IPS-18a (cell line): ENCODE measurements at regions not wholly inside any gene's neighbourhood (a gene's known extent, or its start where the extent isn't known, plus 50 kb on each side); places are given as distances from the start of the nearest gene placed in this dataset.

ENCODE experiments used
- H3K27ac ChIP-seq: one replicate; pipeline ENCODE4 v1.5.1; 2013; ENCODE audit warnings: low read length
- H3K27me3 ChIP-seq: one replicate; pipeline ENCODE4 v1.6.1; 2013; ENCODE audit warnings: mild to moderate bottlenecking, low read length; ENCODE audit not compliant: control insufficient read depth, insufficient read depth
- H3K36me3 ChIP-seq: one replicate; pipeline ENCODE4 v1.6.1; 2013; ENCODE audit warnings: low read depth, low read length; ENCODE audit not compliant: control insufficient read depth
- H3K4me1 ChIP-seq: one replicate; pipeline ENCODE4 v1.6.1; 2013; ENCODE audit warnings: low read depth, low read length; ENCODE audit not compliant: control insufficient read depth
- H3K4me3 ChIP-seq: one replicate; pipeline ENCODE4 v1.5.1; 2013; ENCODE audit warnings: low read length
- H3K9ac ChIP-seq: one replicate; pipeline ENCODE4 v1.6.1; 2013; ENCODE audit warnings: mild to moderate bottlenecking, low read length, moderate library complexity
- H3K9me3 ChIP-seq: one replicate; pipeline ENCODE4 v1.6.1; 2013; ENCODE audit warnings: low read depth, low read length; ENCODE audit not compliant: control insufficient read depth

DNA sequence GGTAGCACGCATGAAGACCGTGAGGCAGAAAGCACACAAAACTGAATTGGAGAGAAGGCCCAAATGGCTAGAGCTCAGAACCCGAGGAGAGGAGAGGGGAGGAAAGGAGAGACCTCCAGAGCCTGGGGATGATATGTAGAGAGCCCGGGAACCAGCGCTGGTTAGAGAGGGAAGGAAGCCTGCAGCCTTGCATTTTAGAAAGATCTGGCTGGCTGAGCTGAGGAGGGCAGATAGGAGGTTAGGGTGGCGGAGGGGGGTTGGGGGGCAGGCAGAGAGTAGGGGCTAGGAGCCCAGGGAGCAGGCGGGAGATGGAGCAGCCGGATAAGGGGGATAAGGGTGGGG is 127.2 kb downstream of the C9orf50 start:
- no peak overlapping the region for H3K9ac ChIP-seq
- no peaks in the 10 kb centered on the region for H3K9me3 ChIP-seq
- peaks cover 21% of the 10 kb centered on the region for H3K4me1 ChIP-seq
- no peak overlapping the region for H3K27ac ChIP-seq
- no peaks in the 10 kb centered on the region for H3K36me3 ChIP-seq
- H3K4me3 ChIP-seq, result no peak overlapping the region
- H3K27me3 ChIP-seq, result peaks cover 52% of the 10 kb centered on the region

DNA sequence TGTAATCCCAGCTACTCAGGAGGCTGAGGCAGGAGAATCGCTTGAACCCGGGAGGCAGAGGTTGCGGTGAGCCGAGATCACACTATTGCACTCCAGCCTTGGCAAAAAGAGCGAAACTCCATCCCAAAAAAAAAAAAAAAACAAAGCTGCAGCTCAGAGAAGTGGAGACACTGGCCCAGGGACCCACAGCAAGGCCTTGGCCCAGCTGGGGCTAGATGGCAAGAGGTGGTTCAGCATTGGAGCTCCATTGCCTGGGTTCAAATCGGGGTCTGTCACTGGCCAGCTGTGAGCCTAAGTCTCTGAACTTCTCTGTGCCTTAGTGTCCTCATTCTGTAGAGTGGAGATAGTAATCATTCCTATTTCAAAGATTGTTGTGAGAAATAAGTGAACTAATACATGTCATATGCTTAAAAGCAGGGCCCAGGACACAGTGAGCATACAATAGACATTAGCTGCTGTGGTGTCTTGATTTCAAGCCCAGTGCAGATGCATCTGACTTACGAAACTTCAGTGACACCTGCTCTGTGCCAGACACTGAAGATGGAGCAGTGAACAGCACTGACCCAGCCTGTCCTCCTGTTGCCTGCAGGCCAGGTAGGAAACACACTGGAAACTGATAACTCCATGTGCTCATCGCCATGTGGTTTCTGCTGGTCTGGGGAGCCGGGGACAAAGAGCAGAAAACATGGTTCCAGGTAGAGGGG is 127.7 kb downstream of the C9orf50 start:
- peaks cover 21% of the 10 kb centered on the region for H3K4me1 ChIP-seq
- H3K27ac ChIP-seq, result no peak overlapping the region

DNA sequence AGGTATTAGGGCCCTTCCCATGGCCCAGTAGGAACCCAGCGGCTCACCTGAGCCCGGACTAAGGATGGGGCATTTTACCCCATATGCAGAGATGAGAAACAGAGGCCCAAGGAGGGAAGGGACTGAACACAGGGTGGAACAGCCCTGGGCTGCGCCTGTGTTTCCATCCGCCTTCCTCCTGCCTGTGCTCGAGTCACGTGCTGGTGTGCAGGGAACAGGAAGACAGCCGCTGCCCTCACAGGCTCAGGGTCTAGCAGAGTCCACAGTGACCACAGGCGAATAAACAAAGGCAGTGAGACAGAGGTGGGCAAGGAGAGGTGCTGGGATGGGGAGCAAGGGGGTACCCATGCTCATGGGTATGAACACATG is 129.4 kb downstream of the C9orf50 start:
- no peaks in the 10 kb centered on the region for H3K9me3 ChIP-seq
- peaks cover 61% of the 10 kb centered on the region for H3K27me3 ChIP-seq
- H3K27ac ChIP-seq, result no peak overlapping the region
- no peak overlapping the region for H3K4me3 ChIP-seq
- H3K36me3 ChIP-seq, result no peaks in the 10 kb centered on the region
- H3K4me1 ChIP-seq, result peaks cover 19% of the 10 kb centered on the region
- no peak overlapping the region for H3K9ac ChIP-seq

More for the DNA sequence above, 127.7 kb downstream of the C9orf50 start:
- Histone ChIP-seq H3K36me3 (no peaks in the 10 kb centered on the region), H3K9me3 (no peaks in the 10 kb centered on the region), H3K4me3 (no peak overlapping the region), H3K9ac (no peak overlapping the region), H3K27me3 (peaks cover 49% of the 10 kb centered on the region)

DNA sequence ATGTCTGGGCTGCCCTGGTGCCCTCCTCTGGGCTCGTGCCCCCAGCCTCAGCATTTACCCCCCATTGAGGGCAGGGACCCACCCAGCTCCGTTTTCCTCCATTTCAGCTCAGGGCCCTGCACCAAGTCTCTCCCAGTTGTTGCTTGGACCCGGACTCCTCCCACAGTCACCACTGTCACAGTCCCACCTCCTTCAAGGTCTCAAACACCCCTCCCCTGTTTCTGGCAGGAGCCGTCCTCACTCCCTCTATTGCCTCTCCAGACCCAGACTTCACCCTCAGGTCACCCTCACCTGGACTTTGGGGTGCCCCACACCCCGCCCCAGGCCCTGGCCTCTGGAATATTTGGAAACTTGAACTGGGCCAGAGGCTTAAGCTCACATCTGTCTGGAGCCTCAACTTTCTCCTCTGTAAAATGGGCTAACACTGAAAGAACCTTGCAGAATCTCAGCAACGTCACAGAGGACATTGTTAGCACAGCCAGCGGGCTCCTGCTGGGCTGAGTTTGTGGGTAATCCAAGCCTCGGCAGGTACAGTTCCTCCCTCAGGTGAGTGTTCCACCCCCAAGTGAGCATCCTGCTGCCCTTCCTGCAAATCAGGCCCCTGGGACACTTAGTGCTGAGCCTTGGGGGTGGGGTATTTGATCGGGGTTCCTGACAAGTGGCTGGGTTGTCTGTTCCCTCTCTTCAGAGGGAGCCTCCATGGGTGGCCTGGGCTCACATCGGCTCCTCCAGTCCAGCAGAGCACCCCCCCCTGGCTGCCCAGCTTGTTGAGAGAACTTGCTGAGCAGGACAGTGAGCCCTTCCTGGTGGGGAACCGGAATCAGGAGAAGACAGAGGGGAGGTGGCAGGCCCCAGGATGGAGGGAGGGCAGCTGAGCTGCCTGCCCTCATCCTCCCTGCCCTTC is 130.1 kb downstream of the C9orf50 start:
- peaks cover 67% of the 10 kb centered on the region for H3K27me3 ChIP-seq
- H3K4me3 ChIP-seq, result no peak overlapping the region
- no peak overlapping the region for H3K27ac ChIP-seq
- peaks cover 19% of the 10 kb centered on the region for H3K4me1 ChIP-seq
- H3K9me3 ChIP-seq, result no peaks in the 10 kb centered on the region
- H3K36me3 ChIP-seq, result no peaks in the 10 kb centered on the region
- no peak overlapping the region for H3K9ac ChIP-seq

DNA sequence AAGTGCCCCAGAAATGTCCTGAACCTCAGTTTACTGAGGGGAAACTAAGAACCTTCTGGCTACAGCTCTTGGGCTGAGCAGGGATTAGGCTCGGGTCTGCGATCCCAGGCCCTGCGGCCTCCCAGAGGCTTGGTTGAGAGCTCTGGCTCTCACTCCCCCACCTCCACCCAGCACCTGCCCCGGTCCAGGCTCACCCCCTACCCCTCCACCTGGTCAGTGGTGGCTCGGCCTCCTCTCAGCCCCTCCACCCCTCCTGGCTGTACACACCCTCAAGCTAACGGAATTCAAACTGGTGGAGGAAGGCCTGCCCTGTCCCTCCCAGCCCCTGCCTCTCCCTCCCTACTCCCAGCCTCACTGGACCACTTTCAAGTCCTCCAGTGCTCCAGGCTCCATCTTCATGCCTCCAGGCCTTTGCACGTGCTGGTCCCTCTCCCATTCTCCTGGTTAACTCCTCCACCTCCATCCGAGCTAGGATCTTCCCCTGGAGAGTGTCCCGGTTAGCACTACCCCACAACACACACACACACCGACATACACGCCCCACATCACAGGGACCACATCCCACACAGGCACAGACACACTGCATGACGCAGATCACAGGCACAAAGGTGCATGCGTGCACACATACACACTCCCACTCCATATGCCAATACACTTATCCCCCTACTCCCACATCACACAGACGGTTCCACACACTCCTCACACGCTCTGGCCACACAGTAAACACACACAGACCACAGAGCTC is 130.9 kb downstream of the C9orf50 start:
- Histone ChIP-seq H3K27ac (no peak overlapping the region), H3K36me3 (no peaks in the 10 kb centered on the region), H3K4me3 (no peak overlapping the region), H3K4me1 (peaks cover 14% of the 10 kb centered on the region), H3K27me3 (peaks cover 69% of the 10 kb centered on the region), H3K9me3 (no peaks in the 10 kb centered on the region), H3K9ac (no peak overlapping the region)

DNA sequence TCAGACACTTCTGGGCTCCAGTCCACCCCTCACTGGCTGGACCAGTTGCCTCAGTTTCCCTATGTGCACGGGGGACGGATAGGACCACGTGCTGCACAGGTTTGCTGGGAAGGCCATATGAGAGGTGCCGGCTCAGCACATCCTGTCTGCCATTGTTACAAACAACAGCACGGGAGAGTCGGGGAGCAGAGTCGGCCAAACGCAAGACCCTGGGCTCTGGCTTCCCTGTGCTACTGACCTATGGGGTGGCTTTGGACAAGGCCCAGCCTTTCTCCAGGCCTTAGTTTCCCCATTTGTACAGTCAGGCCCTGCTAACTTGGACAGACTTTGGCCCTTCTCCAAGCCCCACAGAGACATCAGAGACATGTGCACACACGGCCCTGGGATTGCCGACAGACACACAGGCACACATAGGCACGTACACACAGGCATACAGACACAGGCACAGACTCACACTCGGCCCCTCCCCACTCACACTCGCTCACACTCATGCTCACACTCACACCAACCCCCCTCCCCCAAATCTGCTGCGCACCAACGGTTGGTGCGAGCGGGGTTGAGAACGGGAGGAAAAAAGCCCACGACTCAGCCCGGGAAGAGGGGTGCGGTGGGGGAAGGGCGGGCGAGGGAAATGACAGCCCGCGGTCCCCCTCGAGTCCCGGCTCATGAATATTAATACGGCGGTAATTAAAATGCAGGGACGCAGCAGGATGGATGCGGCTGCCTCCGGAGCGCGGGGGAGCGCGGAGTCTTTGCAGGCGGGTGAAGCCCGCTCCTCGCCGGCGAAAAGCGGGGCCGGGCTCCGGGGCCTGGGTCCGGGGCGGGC is 133.0 kb downstream of the C9orf50 start:
- Histone ChIP-seq H3K27me3 (peaks cover 74% of the 10 kb centered on the region), H3K4me1 (peaks cover 25% of the 10 kb centered on the region), H3K4me3 (peak overlapping the region; percentile 33), H3K36me3 (no peaks in the 10 kb centered on the region), H3K9ac (peak overlapping the region; percentile 13), H3K27ac (no peak overlapping the region), H3K9me3 (no peaks in the 10 kb centered on the region)

DNA sequence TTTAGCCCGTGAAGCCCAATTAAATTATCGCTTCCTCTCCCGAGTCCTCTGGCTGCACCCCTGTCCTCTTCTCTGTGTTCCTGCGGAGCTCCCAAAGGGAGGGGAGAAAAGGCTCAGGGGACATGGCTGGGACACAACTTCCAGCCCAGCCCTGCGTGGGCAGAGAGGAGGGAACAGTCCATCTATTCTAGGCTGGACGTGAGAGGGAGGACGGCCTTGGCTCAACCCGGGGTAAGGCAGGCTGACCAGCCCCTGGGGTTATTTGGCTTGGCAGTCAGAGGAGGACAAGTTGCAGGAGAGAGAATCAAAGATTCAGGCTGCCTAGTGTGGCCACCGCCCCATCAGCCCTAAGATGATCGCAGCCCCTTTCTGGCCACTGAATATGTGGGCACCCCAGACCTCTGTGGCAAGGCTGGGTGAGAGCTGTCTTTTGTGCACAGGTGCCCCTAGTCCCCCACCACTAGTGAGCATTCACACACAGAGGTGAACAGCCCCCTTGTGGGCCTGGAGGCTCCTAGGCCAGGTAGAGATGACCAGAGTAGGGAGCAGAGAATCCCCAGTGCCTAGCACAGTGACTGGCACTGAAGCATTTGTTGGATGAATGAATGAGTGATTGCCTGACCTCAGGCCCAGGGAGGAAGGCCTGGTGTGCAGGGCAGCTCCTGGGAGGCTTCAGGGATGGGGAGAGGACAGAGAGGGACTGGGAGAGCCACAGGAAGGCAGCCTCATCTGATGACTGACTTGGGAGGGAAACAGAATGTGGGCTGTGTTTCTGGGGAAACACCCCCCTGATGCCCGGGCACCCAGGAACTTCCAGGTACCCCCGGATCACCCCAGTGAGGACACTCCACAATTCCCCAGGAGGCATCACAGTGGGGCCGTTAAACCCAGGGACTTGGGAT is 133.9 kb downstream of the C9orf50 start:
- no peaks in the 10 kb centered on the region for H3K9me3 ChIP-seq
- H3K4me1 ChIP-seq, result peaks cover 25% of the 10 kb centered on the region
- H3K27me3 ChIP-seq, result peaks cover 77% of the 10 kb centered on the region
- H3K9ac ChIP-seq, result no peak overlapping the region
- H3K27ac ChIP-seq, result no peak overlapping the region
- H3K36me3 ChIP-seq, result no peaks in the 10 kb centered on the region
- H3K4me3 ChIP-seq, result no peak overlapping the region

DNA sequence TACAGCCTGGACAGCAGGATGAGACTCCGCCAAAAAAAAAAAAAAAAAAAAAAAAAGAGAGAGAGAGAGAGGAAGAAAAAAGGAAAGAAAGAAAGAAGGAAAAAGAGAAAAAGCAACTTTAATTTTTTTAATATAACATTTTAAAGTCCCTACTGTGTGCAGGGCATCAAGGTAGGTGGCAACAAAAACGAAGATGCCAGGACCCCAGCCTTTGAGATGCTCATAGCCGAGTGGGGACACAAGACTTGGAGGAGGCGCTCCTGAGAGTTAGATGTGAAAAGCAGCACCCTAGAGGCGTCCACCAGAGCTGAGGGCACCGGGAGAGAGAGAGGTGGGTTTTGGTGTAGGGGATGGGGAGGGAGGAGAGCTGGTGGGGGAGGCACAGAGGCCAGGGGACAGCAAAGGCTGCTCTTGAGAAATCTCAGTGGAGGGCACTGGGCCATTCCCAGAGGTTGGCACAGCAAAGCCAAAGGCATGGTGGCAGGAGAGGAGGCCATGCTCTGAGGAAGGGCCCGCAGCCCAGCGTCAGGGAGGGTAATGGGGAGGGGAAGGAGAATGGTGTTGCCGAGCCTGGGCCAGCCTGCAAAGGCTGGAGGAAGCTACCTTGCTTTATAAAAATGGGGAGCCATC is 135.6 kb downstream of the C9orf50 start:
- Histone ChIP-seq H3K4me1 (peaks cover 25% of the 10 kb centered on the region), H3K36me3 (no peaks in the 10 kb centered on the region), H3K9me3 (no peaks in the 10 kb centered on the region), H3K4me3 (no peak overlapping the region), H3K27me3 (peaks cover 87% of the 10 kb centered on the region), H3K27ac (no peak overlapping the region), H3K9ac (no peak overlapping the region)

DNA sequence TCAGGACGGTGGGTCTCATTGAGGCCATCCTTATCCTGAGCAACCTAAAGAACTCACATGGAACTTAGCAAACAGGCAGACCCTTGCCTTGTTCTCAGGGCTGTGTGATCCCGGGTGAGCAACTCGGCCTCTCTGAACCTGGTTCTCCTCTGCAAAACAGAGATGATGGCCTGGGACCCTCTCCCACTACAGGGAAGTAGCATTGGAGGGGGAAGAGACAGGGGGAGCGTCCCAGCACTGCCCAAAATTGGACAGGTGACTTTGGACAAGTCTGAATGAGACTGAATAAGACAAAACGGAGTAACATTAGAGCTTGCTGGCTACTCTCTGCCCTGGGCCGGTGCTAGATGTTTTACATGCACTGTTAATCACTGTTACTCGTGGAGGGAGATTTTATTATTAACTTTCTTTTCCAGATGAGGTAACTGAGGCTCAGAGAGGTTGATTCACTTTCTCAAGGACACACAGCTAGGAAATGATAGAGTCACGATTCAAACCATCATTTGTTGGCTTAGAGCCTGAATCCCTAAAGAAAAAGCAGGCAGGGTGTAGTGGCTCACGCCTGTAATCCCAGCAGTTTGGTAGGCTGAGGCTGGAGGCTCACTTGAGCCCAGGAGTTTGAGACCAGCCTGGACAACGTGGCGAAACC is 136.4 kb downstream of the C9orf50 start:
- H3K4me3 ChIP-seq, result no peak overlapping the region
- no peaks in the 10 kb centered on the region for H3K9me3 ChIP-seq
- no peak overlapping the region for H3K27ac ChIP-seq
- no peak overlapping the region for H3K9ac ChIP-seq
- no peaks in the 10 kb centered on the region for H3K36me3 ChIP-seq
- H3K27me3 ChIP-seq, result peaks cover 82% of the 10 kb centered on the region
- H3K4me1 ChIP-seq, result peaks cover 22% of the 10 kb centered on the region
